Chondrocyte (in vitro differentiated cells): ENCODE measurements at regions not wholly inside any gene's neighbourhood (a gene's known extent, or its start where the extent isn't known, plus 50 kb on each side); places are given as distances from the start of the nearest gene placed in this dataset.
A peak's percentile ranks its signal among the peaks of the same experiment; 100 is the strongest.

Experiments used
- DNase-seq: peaks from one replicate; pipeline ENCODE4 v3.0.0; 2021; ENCODE audit warnings: mixed read lengths, low spot score
- H3K27ac Mint-ChIP-seq: one replicate; pipeline ENCODE4 v1.8.0; 2021; ENCODE audit warnings: mild to moderate bottlenecking, moderate library complexity, mixed read lengths; ENCODE audit not compliant: unreplicated experiment
- H3K27me3 Mint-ChIP-seq: 2 replicates; pipeline ENCODE4 v1.8.0; 2021; ENCODE audit warnings: low read depth, mixed read lengths
- H3K36me3 Mint-ChIP-seq: 2 replicates; pipeline ENCODE4 v1.8.0; 2021; ENCODE audit warnings: low read depth, mixed read lengths
- H3K4me1 Mint-ChIP-seq: 2 replicates; pipeline ENCODE4 v1.8.0; 2021; ENCODE audit warnings: low read depth, mild to moderate bottlenecking, mixed read lengths
- H3K4me3 Mint-ChIP-seq: one replicate; pipeline ENCODE4 v1.8.0; 2021; ENCODE audit warnings: mild to moderate bottlenecking, moderate library complexity, mixed read lengths; ENCODE audit not compliant: unreplicated experiment
- H3K9me3 Mint-ChIP-seq: 2 replicates; pipeline ENCODE4 v1.8.0; 2021; ENCODE audit warnings: low read depth, mixed read lengths
- TF ChIP-seq, protein P1 (sequence below): fragments of 200-600 bp; sonication (generic); IDR thresholded peaks from 2 replicates; pipeline ENCODE4 v1.5.0; 2021; ENCODE audit warnings: antibody characterized with exemption, mild to moderate bottlenecking, moderate library complexity

DNA sequence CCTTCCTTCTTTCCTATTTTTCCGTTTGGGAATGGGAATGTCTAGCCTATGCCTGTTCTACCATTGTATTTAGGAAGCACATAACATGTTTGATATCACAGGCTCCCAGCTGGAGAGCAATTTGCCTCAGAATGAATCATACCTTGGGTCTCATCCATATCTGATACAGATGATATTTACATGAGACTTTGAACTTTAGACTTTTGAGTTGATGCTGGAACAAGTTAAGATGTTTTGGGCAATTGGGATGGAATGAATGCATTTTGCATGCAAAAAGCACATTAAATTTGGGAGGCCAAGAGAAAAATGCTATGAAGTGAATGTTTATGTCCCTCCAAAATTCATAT lies 61.9 kb upstream of the BEGAIN start:
- peaks cover 5% of the 10 kb centered on the region for H3K9me3 Mint-ChIP-seq
- no peak overlapping the region for H3K27ac Mint-ChIP-seq
- H3K4me1 Mint-ChIP-seq = peaks cover 15% of the 10 kb centered on the region
- no peak for DNase-seq
- peaks cover 2% of the 10 kb centered on the region for H3K36me3 Mint-ChIP-seq
- no peaks in the 10 kb centered on the region for H3K27me3 Mint-ChIP-seq
- no peak overlapping the region for H3K4me3 Mint-ChIP-seq
- TF ChIP-seq, protein P1, sequence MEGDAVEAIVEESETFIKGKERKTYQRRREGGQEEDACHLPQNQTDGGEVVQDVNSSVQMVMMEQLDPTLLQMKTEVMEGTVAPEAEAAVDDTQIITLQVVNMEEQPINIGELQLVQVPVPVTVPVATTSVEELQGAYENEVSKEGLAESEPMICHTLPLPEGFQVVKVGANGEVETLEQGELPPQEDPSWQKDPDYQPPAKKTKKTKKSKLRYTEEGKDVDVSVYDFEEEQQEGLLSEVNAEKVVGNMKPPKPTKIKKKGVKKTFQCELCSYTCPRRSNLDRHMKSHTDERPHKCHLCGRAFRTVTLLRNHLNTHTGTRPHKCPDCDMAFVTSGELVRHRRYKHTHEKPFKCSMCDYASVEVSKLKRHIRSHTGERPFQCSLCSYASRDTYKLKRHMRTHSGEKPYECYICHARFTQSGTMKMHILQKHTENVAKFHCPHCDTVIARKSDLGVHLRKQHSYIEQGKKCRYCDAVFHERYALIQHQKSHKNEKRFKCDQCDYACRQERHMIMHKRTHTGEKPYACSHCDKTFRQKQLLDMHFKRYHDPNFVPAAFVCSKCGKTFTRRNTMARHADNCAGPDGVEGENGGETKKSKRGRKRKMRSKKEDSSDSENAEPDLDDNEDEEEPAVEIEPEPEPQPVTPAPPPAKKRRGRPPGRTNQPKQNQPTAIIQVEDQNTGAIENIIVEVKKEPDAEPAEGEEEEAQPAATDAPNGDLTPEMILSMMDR = no peak

DNA sequence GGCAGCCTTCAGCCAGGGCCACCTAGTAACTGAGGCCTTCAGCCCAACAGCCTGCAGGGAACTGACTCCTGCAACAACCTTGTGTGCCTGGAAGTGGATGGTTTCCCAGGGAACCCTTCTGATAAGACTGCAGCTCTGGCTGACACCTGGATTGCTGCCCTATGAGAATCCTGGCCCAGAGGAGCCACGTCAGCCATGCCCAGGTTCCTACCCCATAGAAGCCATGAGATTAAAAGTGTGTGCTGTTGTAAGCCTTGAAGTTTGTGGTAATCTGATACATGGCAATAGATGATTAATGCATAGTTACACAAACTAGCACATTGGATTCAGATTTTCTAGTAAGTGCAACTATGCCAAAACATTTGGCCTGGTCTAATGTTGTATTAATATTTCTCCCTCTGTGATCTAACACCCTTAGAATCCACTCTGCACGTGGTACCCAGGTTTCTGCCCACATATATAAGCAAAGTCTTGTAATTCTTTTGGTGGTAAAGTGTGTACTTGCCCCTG lies 64.8 kb upstream of the BEGAIN start:
- Mint-ChIP-seq H3K27ac (no peak overlapping the region), H3K9me3 (no peaks in the 10 kb centered on the region), H3K36me3 (no peaks in the 10 kb centered on the region), H3K4me3 (no peak overlapping the region), H3K4me1 (peaks cover 3% of the 10 kb centered on the region), H3K27me3 (peaks cover 10% of the 10 kb centered on the region)
- DNase-seq = no peak
- TF ChIP-seq, protein P1 = no peak

DNA sequence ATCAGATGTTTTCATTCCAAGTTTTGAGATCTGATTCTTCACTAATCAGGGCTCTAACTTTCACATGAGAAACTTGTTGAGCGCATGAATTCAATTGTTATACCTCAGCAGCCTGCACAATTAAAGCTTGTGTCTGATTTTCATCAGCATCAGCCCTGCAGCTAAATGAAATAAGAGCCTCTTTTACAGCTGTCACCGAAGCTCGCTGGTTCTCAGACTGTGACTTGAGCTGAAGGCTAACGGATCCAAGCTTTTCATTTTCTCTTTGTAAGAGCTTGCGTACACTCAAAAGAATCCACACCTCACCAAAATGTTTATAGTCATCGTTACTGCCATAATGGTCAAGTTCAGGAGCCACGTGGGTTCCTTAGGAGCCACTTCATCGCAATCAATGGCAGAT lies 65.5 kb upstream of the BEGAIN start:
- DNase-seq = no peak
- Mint-ChIP-seq H3K27ac (no peak overlapping the region), H3K9me3 (no peaks in the 10 kb centered on the region), H3K27me3 (peaks cover 12% of the 10 kb centered on the region), H3K4me1 (peaks cover 3% of the 10 kb centered on the region), H3K36me3 (no peaks in the 10 kb centered on the region), H3K4me3 (no peak overlapping the region)
- TF ChIP-seq, protein P1 = no peak

DNA sequence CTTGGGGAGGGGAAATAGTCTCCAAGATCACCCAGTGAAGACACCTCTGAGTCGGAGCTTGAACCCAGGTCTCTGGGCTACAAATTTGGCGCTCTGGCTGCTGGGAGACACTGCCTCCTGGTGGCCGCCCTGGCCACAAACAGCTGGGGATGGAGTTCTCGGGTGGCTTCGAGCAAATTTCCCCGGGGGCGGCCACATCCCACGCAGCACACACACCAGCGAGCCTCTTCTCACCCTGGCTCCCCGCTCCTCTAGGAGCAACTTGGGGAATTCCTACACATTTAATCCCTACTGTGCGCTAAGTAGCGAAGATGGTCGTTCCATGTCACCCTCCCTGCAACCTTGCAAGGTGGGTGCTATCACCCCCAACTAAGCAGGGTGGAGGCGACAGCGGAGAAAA lies 66.2 kb upstream of the BEGAIN start:
- no peak overlapping the region for H3K27ac Mint-ChIP-seq
- TF ChIP-seq, protein P1 = peak; percentile 73
- H3K36me3 Mint-ChIP-seq = no peaks in the 10 kb centered on the region
- H3K4me1 Mint-ChIP-seq = peaks cover 3% of the 10 kb centered on the region
- no peak overlapping the region for H3K4me3 Mint-ChIP-seq
- peaks cover 12% of the 10 kb centered on the region for H3K27me3 Mint-ChIP-seq
- DNase-seq = no peak
- no peaks in the 10 kb centered on the region for H3K9me3 Mint-ChIP-seq

DNA sequence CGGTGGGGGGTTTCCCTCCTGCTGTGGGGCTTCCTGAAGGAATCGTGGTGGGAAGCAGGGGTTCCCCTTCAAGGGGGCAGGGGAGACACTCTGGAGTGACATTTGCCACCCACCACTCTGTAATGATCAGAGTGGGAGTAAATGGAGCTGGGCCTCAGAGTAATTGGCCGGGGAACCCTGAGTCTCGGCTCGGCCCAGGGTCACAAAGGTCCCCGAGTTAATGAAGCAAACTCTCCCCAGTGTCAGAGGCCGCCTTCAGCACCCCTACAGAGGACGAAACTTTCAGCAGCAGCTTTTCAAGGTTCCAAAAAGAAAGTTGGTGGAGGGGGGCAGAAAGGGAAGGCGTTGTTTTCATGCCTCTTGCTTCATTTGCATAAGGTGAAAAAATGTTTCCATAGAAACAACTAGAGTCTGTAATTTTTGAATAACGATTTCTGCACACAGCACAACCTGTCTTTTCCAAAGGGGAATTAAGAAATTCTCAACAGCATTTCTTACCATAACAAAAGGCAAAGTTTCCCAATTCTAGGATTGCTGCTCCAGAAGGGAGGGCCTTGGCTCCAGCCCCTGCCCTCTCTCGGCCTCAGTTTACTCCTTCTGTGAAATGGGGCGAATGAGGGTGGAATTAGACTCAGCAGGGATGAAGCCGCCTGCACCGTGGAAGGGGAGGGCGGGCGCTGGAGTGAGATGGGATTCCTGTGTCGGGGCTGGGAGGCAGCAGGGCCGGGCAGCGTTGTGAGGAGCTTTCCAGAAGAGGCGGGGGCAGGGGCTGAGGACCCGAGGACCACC lies 67.0 kb upstream of the BEGAIN start:
- Mint-ChIP-seq H3K36me3 (no peaks in the 10 kb centered on the region), H3K4me1 (peaks cover 3% of the 10 kb centered on the region), H3K9me3 (no peaks in the 10 kb centered on the region), H3K4me3 (no peak overlapping the region), H3K27ac (no peak overlapping the region), H3K27me3 (peaks cover 12% of the 10 kb centered on the region)
- DNase-seq = no peak
- TF ChIP-seq, protein P1 = no peak
